ENCODE measurements at regions not wholly inside any gene's neighbourhood (a gene's known extent, or its start where the extent isn't known, plus 50 kb on each side); places are given as distances from the start of the nearest gene placed in this dataset.

DNA sequence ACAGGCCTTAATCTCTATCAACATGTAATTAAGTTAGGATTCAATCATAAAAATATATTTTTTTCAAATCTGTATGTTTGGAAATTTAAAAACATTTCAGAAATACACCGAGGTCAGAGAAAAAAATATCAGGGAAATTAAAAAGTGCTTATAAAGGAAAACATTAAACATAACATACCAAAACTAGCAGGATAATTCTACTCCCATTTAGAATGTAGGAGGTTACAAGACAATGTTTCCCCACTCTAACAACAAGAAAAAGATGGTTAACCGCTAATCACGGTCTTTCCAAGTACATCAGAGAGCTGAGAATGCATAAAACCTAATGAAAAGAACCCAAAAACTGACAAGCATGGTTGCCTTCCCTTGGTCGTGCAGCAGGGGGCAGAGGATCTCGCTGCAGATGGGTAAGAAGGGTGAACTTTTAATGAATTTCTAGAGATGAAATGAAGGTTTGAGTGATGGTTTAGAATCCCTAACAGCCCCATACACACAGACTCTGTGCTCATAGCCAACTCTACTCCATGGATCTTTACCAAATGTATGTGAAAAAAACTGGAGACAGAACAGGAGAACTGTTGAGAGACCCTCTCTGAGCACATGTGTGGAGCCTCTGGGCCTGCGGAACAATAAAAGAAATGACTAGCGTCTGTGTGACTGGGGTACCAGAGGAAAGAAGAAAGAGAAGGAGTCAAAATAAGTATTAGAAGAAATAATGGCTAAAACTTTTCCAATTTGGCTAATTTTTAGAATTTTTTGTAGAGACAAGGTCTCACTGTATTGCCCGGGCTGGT lies 51.3 kb upstream of the LSM14A start:
- DNase-seq, result no peak
